MCF 10A (cell line): ENCODE measurements at regions not wholly inside any gene's neighbourhood (a gene's known extent, or its start where the extent isn't known, plus 50 kb on each side); places are given as distances from the start of the nearest gene placed in this dataset.

Experiments
- BruUV-seq: library from RNA; stranded (reverse); fragments of 400-500 nt; replicated peaks from 2 replicates; lab custom pipeline; 2021; lab: Mats Ljungman, UMichigan
- CTCF ChIA-PET: fragments of 300-600 bp; sonication (Branson Sonifier 250); formaldehyde crosslinking; extraction: SDS; loops from one replicate; lab custom pipeline; 2021; ENCODE audit warnings: antibody characterized with exemption, inconsistent platforms; lab: Yijun Ruan, JAX
- POLR2A ChIA-PET: fragments of 300-600, 350-650 bp; sonication (Branson Sonifier 250); formaldehyde crosslinking; extraction: SDS; loops from one replicate; lab custom pipeline; 2020; ENCODE audit warnings: antibody characterized with exemption, inconsistent platforms; lab: Yijun Ruan, JAX
- DNase-seq: peaks from one replicate; pipeline ENCODE4 v3.0.0-alpha.2; 2018; ENCODE audit not compliant: unreplicated experiment
- H3K27ac Mint-ChIP-seq: one replicate; pipeline ENCODE4 v1.8.0; 2022; ENCODE audit warnings: mild to moderate bottlenecking, low read depth, mixed read lengths; ENCODE audit not compliant: unreplicated experiment
- H3K27me3 Mint-ChIP-seq: one replicate; pipeline ENCODE4 v1.8.0; 2022; ENCODE audit warnings: mixed read lengths; ENCODE audit not compliant: insufficient read depth, unreplicated experiment
- H3K36me3 Mint-ChIP-seq: one replicate; pipeline ENCODE4 v1.8.0; 2022; ENCODE audit warnings: mild to moderate bottlenecking, moderate library complexity, mixed read lengths; ENCODE audit not compliant: insufficient read depth, unreplicated experiment
- H3K4me1 Mint-ChIP-seq: one replicate; pipeline ENCODE4 v1.8.0; 2022; ENCODE audit warnings: mixed read lengths; ENCODE audit not compliant: insufficient read depth, unreplicated experiment
- H3K4me3 Mint-ChIP-seq: one replicate; pipeline ENCODE4 v1.8.0; 2022; ENCODE audit warnings: mild to moderate bottlenecking, moderate library complexity, mixed read lengths; ENCODE audit not compliant: unreplicated experiment
- H3K9me3 Mint-ChIP-seq: one replicate; pipeline ENCODE4 v1.8.0; 2022; ENCODE audit warnings: mixed read lengths; ENCODE audit not compliant: unreplicated experiment
- CTCF ChIP-seq: fragments of 200-600 bp; IDR thresholded peaks from one replicate; pipeline ENCODE4 v1.8.0; 2022; ENCODE audit warnings: antibody characterized with exemption, mild to moderate bottlenecking; ENCODE audit not compliant: unreplicated experiment
- intact Hi-C: fragments of 100-400 bp; cut with micrococcal nuclease; formaldehyde crosslinking; loops from 2 replicates; pipeline ENCODE4 v1.14.1; 2022

GRCh38 chr3:81406318-81406717 is 355.1 kb downstream of the GBE1 start:
- Mint-ChIP-seq H3K4me1 (no peaks in the 10 kb centered on the region), H3K36me3 (no peaks in the 10 kb centered on the region), H3K27me3 (no peaks in the 10 kb centered on the region), H3K27ac (no peak overlapping the region), H3K4me3 (no peak overlapping the region), H3K9me3 (no peaks in the 10 kb centered on the region)
- BruUV-seq, result no TSS peak
- CTCF ChIA-PET, result no interaction called here
- no peak for TF ChIP-seq CTCF
- intact Hi-C loops, result no loop called here
- POLR2A ChIA-PET, result interaction anchor here (0.6 kb wide), 1 partner anchor 370 kb away, joined by 3 read pairs; no protein-coding TSS in a partner anchor
- DNase-seq, result no peak

- Mint-ChIP-seq H3K27me3 (no peaks in the 10 kb centered on the region), H3K36me3 (no peaks in the 10 kb centered on the region), H3K27ac (no peak overlapping the region), H3K4me3 (no peak overlapping the region), H3K4me1 (no peaks in the 10 kb centered on the region), H3K9me3 (no peaks in the 10 kb centered on the region)
- POLR2A ChIA-PET, result no interaction called here
- DNase-seq, result no peak
- intact Hi-C loops, result no loop called here
- BruUV-seq, result no TSS peak
- no peak for TF ChIP-seq CTCF
- CTCF ChIA-PET, result interaction anchor here (0.7 to 1.0 kb wide), 2 partner anchors 23 to 94 kb away, joined by 3 to 5 read pairs; no protein-coding TSS in a partner anchor
These were observed 365.5 kb downstream of the GBE1 start for GRCh38 chr3:81395739-81396513.

GRCh38 chr3:81394651-81395524 is 366.6 kb downstream of the GBE1 start:
- H3K4me3 Mint-ChIP-seq, result no peak overlapping the region
- H3K27me3 Mint-ChIP-seq, result no peaks in the 10 kb centered on the region
- no peak for DNase-seq
- TF ChIP-seq CTCF, result no peak
- no peak overlapping the region for H3K27ac Mint-ChIP-seq
- no peaks in the 10 kb centered on the region for H3K9me3 Mint-ChIP-seq
- no peaks in the 10 kb centered on the region for H3K4me1 Mint-ChIP-seq
- POLR2A ChIA-PET, result no interaction called here
- CTCF ChIA-PET, result interaction anchor here (1.0 kb wide), 2 partner anchors 93 kb away, joined by 3 to 4 read pairs; no protein-coding TSS in a partner anchor
- no peaks in the 10 kb centered on the region for H3K36me3 Mint-ChIP-seq
- intact Hi-C loops, result no loop called here
- no TSS peak for BruUV-seq

GRCh38 chr3:81393251-81393650 is 368.2 kb downstream of the GBE1 start:
- no peak for DNase-seq
- BruUV-seq, result no TSS peak
- intact Hi-C loops, result no loop called here
- Mint-ChIP-seq H3K27me3 (no peaks in the 10 kb centered on the region), H3K36me3 (no peaks in the 10 kb centered on the region), H3K9me3 (no peaks in the 10 kb centered on the region), H3K4me1 (no peaks in the 10 kb centered on the region), H3K27ac (no peak overlapping the region), H3K4me3 (no peak overlapping the region)
- CTCF ChIA-PET, result interaction anchor here (0.6 kb wide), 1 partner anchor 287 kb away, joined by 4 read pairs; no protein-coding TSS in a partner anchor
- TF ChIP-seq CTCF, result no peak
- POLR2A ChIA-PET, result no interaction called here
